HG02642 (cell line): ENCODE measurements at regions not wholly inside any gene's neighbourhood (a gene's known extent, or its start where the extent isn't known, plus 50 kb on each side); places are given as distances from the start of the nearest gene placed in this dataset.
"Not testable (repeated sequence)": the region's sequence is repeated elsewhere in the genome, so short reads cannot be mapped to it uniquely, and the experiment has no call there.

ENCODE experiments used
- ATAC-seq: cut with Tn5 transposase; IDR thresholded peaks from one replicate; pipeline ENCODE4 v1.9.1; 2021; ENCODE audit warnings: mild to moderate bottlenecking; ENCODE audit not compliant: unreplicated experiment, poor library complexity

GRCh38 chr10:108362961-108363360 lies 1198.5 kb upstream of the SORCS1 start:
- no peak for ATAC-seq

GRCh38 chr10:108362296-108362695 lies 1197.8 kb upstream of the SORCS1 start:
- no peak for ATAC-seq

GRCh38 chr10:108360187-108360586 lies 1195.7 kb upstream of the SORCS1 start:
- no peak for ATAC-seq

GRCh38 chr10:108358912-108359311 lies 1194.4 kb upstream of the SORCS1 start:
- ATAC-seq: peak; percentile 76

GRCh38 chr10:108352771-108353170 lies 1188.3 kb upstream of the SORCS1 start:
- ATAC-seq: no peak

GRCh38 chr10:108348215-108348614 lies 1183.7 kb upstream of the SORCS1 start:
- ATAC-seq: no peak

GRCh38 chr10:108346066-108346465 lies 1181.6 kb upstream of the SORCS1 start:
- ATAC-seq: no peak

- no peak for ATAC-seq
Observed at GRCh38 chr10:108338146-108338545, 1173.6 kb upstream of the SORCS1 start.

GRCh38 chr10:108336836-108337235 lies 1172.3 kb upstream of the SORCS1 start:
- no peak for ATAC-seq

GRCh38 chr10:108327706-108328105 lies 1163.2 kb upstream of the SORCS1 start:
- no peak for ATAC-seq

- ATAC-seq: no peak
Observed at GRCh38 chr10:108323274-108323798, 1158.8 kb upstream of the SORCS1 start.

GRCh38 chr10:108319434-108320222 lies 1155.1 kb upstream of the SORCS1 start:
- ATAC-seq: no peak

- ATAC-seq: not testable (repeated sequence)
Observed at GRCh38 chr10:108315636-108316035, 1151.1 kb upstream of the SORCS1 start.

- ATAC-seq: no peak
Observed at GRCh38 chr10:108307925-108308312, 1143.4 kb upstream of the SORCS1 start.

- ATAC-seq: no peak
Observed at GRCh38 chr10:108307250-108307924, 1142.9 kb upstream of the SORCS1 start.

GRCh38 chr10:108303149-108303548 lies 1138.6 kb upstream of the SORCS1 start:
- no peak for ATAC-seq

GRCh38 chr10:108301002-108301401 lies 1136.5 kb upstream of the SORCS1 start:
- no peak for ATAC-seq

- ATAC-seq: no peak
Observed at GRCh38 chr10:108290823-108291222, 1126.3 kb upstream of the SORCS1 start.

- no peak for ATAC-seq
Observed at GRCh38 chr10:108275895-108276685, 1111.6 kb upstream of the SORCS1 start.

- no peak for ATAC-seq
Observed at GRCh38 chr10:108260383-108260906, 1095.9 kb upstream of the SORCS1 start.

GRCh38 chr10:108254089-108254488 lies 1089.6 kb upstream of the SORCS1 start:
- ATAC-seq: no peak
